GM18502 (cell line): ENCODE measurements at regions not wholly inside any gene's neighbourhood (a gene's known extent, or its start where the extent isn't known, plus 50 kb on each side); places are given as distances from the start of the nearest gene placed in this dataset.
"Not testable (repeated sequence)": the region's sequence is repeated elsewhere in the genome, so short reads cannot be mapped to it uniquely, and the experiment has no call there.

Source experiments
- ATAC-seq: cut with Tn5 transposase; IDR thresholded peaks from one replicate; pipeline ENCODE4 v1.9.1; 2021; ENCODE audit warnings: mild to moderate bottlenecking; ENCODE audit not compliant: unreplicated experiment, poor library complexity

- ATAC-seq = no peak
Measured at GRCh38 chr15:91649016-91649415, 204.5 kb upstream of the SLCO3A1 start.

DNA sequence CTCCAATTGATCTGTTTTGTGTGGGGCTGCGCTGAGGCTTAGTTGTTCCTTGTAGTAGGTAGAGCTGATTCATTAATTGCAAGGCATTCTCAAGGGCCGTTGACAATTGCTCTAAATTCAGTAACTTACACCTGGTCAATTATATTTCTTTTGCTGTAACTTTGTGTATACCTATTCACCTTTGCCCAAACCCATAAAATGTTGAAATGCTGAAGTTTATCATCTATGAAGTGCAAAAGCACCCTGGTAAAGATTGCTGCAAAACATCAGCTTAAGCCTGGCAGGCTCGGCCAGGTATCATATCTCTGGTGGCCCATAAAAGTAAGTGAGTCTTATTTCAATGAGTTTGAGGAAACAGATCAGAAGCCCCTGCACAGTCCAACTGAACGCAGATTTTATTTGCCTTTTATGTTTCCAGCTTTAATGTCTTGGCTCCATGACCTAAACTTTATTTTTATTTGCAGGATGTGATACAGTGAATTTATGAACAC lies 203.6 kb upstream of the SLCO3A1 start:
- ATAC-seq = no peak

GRCh38 chr15:91651251-91651650 lies 202.3 kb upstream of the SLCO3A1 start:
- ATAC-seq = no peak

- no peak for ATAC-seq
Measured at GRCh38 chr15:91652610-91653207, 200.8 kb upstream of the SLCO3A1 start.

GRCh38 chr15:91655563-91656290 lies 197.8 kb upstream of the SLCO3A1 start:
- not testable (repeated sequence) for ATAC-seq

GRCh38 chr15:91660174-91660649 lies 193.3 kb upstream of the SLCO3A1 start:
- no peak for ATAC-seq

DNA sequence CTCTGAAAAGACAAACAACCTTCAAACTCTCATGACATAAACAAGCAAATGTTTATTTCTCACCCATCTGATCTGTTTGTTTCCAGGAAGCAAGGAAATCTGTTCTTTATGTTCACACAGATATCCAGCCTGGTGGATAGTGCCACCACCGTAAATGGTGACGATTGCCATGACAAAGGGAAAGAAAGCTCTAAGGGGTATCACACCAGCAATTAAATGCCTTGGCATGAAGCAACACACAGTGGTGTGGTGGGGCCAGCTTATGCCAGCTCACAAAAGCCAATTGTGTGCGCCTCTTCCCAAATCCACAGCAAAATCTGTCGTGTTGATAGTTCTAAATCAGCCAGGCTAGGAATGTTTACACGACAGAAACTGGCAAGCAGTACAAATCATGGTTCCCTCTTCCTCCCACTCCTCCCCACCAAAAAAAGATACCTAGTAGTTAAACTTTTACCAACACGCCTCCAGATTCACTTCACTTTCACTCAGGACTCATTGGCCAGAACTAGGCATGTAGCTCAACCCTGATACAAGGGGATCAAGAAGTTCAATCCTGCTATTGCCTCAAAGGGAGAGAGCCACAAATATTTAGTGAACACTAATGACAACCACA lies 189.2 kb upstream of the SLCO3A1 start:
- ATAC-seq = no peak

GRCh38 chr15:91665212-91665611 lies 188.3 kb upstream of the SLCO3A1 start:
- ATAC-seq = no peak

DNA sequence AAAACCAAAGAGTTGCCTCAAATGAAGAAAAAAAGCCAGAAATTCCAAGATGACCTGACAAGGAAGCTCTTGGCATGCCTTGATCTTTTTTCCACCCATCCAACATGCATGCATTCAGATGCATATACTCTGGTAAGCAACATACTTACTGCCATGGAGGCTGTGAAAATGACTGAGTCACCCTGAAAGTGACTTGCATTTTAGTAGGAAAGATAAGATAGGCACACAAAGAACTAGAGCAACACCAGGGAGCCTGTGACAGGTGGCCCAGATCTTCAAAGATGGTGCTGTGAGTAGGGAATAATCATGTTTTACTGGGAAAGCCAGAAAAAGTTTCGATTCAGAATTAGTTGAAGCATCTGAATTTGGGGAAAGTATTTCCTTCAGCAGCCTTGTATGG lies 185.1 kb upstream of the SLCO3A1 start:
- no peak for ATAC-seq

DNA sequence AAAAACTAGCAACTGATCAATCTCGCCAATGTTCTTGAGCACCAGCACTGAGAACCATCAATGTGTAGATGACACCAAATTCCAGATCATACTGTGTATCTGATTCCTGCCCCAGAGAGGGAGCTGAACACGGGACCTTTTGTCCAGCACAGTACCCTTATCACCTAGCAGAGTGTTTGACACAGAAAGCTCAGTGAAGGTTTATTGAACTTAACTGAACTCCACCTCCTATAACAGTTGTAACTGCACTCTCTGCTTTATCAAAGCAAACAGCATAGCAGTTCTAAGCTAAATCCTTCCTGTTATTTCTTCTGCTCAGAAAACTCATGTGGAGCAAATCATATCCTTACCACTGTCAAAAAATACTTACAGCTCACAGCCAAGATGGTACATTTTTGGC lies 183.4 kb upstream of the SLCO3A1 start:
- no peak for ATAC-seq

- no peak for ATAC-seq
Measured at GRCh38 chr15:91678003-91678402, 175.5 kb upstream of the SLCO3A1 start.

GRCh38 chr15:91679447-91679846 lies 174.1 kb upstream of the SLCO3A1 start:
- ATAC-seq = no peak

DNA sequence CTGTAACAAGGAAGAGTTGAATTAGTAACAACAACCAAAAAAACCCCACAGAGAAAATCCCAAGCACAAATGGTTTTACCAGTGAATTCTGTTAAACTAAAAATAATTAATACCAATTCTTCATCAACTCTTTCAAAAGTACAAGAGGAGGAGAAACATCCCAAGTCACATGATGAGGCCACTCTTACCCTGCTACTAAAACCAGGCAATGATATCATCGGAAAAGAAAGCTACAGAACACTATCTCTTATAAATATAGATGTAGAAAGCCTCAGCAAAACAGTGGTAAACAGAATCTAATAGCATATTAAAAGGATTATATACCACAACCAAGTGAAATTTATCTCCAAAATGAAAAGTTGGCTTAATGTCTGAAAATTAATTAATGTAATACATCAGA lies 168.1 kb upstream of the SLCO3A1 start:
- ATAC-seq = no peak

GRCh38 chr15:91688811-91689210 lies 164.7 kb upstream of the SLCO3A1 start:
- no peak for ATAC-seq

DNA sequence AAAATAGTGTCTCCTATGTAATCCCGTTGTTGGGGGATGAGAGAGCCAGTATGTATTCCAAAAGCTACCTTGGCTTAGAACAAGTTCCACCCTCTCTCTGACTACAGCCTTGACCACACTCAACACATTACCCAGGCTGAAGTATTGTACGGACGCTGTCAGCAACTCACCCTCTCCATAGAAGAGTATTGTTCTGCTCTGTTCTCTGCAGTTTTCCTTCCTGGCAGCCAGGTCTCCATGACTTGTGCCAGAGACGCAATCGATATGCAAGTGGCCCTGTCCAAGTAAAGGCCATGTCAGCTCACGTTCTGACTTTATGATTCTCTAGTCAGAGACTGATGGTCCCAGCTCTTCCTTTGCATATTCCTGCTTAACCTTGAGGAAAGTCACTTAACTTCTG lies 164.1 kb upstream of the SLCO3A1 start:
- no peak for ATAC-seq

DNA sequence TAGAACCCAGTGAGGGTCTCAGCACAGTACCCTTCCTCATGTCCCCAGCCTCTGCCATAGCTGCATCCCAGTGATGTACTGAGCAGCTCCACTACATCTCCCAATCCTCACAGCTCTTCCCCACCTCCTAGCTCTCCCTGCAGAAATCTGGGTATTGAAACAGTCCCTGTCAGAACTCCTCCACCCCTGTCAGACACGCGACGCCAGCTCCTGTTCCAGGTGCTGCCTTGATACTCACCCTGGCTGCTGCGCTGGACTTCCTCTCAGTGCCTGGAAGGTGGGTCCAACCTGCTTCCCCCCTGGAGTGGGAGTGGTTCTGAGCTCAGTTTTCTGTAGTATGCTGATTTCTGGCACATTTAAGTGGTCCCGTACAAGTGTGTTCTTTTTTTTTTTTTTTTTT lies 160.9 kb upstream of the SLCO3A1 start:
- ATAC-seq = no peak

- no peak for ATAC-seq
Measured at GRCh38 chr15:91694131-91694830, 159.2 kb upstream of the SLCO3A1 start.

- no peak for ATAC-seq
Measured at GRCh38 chr15:91694831-91695210, 158.7 kb upstream of the SLCO3A1 start.

- no peak for ATAC-seq
Measured at GRCh38 chr15:91695799-91696198, 157.7 kb upstream of the SLCO3A1 start.

DNA sequence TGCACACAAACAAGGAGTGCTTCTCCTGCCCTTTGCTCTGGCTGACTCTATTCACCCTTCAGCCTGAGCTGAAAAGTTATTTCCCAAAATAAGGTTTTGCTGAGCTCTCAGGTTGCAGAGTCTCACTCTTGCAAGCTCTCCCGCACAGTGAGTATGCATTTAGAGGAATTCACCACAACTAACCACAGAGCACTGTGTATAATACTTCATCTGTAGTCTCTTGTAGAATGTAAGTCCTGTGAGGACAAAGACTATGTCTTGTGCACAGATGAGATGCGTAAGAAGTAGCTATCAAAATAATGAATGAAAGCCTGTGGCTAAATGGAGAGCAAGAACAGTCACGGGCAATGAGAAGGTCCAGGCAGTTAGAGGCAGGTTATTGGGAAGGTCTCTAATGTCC lies 156.5 kb upstream of the SLCO3A1 start:
- ATAC-seq = no peak

- no peak for ATAC-seq
Measured at GRCh38 chr15:91698241-91698640, 155.3 kb upstream of the SLCO3A1 start.
